SK-N-MC (cell line): ENCODE measurements at regions not wholly inside any gene's neighbourhood (a gene's known extent, or its start where the extent isn't known, plus 50 kb on each side); places are given as distances from the start of the nearest gene placed in this dataset.

Source experiments
- EZH2 ChIP-seq: fragments of 200-600 bp; sonication (generic); IDR thresholded peaks from one replicate; pipeline ENCODE4 v1.6.1; 2017; ENCODE audit warnings: antibody characterized with exemption
- POLR2AphosphoS5 ChIP-seq: IDR thresholded peaks from 2 replicates; pipeline ENCODE4 v1.6.1; 2012; ENCODE audit warnings: mild to moderate bottlenecking, low read depth, low read length, borderline replicate concordance

DNA sequence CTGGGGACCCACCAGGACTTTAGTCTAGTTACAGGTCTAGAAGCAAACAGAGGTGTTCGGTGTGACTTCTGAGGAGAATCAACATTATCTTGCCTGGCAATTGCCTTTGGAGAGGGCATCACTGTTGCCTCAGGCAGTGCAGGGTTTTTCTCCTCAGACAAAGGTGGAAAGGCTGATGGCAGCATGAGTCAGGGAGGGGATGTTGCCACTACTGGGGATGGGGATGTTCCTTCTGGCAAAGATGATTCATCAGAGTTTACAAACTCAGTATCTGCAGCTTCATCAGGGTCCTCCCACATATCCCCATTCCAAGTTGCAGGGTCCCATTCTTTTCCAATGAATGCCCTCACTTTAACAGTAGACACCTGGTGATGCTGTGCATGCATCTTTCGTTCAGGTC is 91.3 kb upstream of the GALNTL6 start:
- no peak for TF ChIP-seq POLR2AphosphoS5
- TF ChIP-seq EZH2, result no peak
